ENCODE measurements at regions not wholly inside any gene's neighbourhood (a gene's known extent, or its start where the extent isn't known, plus 50 kb on each side); places are given as distances from the start of the nearest gene placed in this dataset.
A peak's percentile ranks its signal among the peaks of the same experiment; 100 is the strongest.

DNA sequence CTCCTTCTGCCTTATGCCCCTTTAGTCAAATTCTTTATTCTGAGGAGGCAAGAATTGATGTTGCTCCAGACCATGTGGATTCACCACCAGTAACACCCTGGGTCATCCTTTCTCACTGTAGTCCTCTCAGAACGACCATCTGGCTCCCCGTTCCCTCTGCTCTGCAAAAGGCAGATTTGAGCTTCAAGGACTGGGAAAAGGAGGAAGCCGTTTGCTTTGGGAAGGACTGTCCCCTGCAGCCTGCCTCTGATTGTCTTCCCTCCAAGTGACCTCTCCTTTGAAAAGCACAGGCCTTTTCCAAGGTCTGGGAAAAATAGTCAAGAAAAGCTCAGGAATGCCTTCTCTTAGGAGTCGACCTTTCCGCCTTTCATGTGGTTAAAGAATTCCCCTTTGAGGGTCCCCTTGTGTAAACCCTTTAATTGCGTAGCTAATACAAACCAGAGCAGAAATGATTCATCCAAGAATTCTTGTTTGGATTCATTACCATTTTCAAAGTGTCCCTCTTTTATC lies 130.1 kb upstream of the COPS8 start:
- no peak for DNase-seq (ENCODE audit: low spot score)

DNA sequence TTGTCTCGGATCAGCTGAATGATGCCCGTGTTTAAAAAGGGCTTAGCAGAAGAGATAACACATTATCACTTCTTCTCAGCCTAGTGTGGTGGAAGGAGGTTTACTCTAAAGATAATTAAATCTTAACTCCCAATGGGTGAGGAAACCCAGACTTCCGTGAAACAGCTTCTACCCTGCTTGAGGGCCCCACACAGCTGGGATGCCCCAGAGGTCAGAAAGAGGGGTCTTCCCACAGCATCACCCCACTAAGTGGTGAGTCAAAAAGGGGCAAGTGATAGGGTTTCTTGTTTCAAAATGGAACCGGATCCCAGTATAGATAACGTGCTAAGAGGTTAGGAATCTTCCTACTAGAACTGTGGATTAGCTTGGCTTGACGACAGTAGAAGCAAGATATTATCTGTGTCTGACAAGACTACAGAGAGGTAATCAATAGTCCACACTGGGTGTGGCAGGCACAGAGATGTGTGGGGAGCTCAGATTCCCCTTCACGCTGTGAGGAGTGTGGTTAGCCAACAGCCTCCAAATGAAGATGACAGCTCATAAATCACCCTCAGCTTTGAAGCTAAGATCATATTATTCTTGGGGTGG lies 129.6 kb upstream of the COPS8 start:
- no peak for DNase-seq (ENCODE audit: low spot score)

DNA sequence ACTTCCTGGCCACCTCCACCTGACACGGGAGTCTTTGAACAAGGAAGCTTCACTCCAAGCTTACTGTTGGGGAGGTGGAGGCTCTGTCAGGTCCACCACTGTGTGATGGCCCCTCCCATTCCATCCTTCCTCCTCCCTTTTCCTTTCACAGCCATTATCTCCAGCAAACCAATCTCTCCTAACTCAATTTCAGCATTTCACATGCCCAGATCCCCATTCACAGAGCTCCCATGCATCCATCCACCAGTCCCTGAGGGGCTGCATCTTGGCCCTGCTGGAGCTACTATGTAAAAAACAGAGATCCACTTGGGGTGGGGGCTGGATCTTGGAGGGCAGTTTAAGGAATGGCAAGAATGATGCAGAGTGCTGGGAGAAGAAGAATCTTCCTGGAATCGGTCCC lies 129.0 kb upstream of the COPS8 start:
- no peak for DNase-seq (ENCODE audit: low spot score)

DNA sequence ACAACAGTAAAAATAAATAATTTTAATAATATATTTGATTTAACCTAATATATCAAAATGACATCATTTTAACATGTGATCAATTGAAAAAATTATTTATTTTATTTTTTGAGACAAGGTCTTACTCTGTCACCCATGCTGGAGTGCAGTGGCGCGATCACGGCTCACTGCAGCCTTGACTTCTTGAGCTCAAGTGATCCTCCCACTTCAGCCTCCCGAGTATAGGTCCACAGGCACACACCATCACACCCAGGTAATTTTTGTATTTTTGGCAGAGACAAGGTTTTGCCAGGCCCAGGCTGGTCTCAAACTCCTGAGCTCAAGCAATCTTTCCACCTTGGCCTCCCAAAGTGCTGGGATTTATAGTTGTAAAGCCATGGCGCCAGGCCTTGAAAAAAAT lies 126.7 kb upstream of the COPS8 start:
- DNase-seq (ENCODE audit: low spot score), result no peak

DNA sequence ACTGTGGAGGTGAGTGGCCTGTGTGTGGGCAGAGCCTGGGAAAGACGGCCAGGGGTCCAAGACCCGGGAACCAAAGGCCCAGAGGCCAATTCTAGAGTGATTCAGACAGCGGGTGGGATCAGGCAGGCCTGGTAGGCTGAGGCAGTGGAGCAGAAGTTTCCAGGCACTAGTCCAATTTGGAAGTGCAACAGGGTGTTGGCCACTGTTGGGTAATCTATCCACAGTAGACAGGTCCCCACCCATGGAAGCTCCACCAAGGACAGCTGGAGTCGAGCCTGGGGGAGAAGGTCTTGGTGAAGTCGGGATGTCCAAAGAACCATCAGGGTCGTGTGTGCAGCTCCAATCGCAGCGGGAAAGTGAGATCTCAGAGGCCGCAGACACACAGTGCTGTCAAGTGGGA lies 125.8 kb upstream of the COPS8 start:
- DNase-seq (ENCODE audit: low spot score), result no peak

DNA sequence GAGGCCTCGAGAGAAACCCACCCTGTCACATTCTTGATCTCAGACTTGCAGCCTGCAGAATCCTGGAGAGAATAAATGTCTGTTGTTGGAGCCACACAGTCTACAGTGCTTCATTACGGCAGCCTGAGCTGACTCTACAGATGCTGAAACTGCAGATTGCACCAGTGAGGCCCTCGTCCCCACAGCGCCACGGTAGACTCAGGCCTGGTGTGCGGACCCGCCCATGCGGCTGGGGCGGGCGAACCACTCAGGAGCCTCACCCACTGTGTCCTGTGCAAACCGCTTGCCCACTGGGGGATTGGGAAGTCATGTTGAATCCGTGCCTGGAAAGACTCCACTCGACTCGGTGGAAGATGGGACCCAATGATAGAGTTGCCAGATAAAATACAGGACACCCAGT lies 125.2 kb upstream of the COPS8 start:
- DNase-seq (ENCODE audit: low spot score), result no peak

DNA sequence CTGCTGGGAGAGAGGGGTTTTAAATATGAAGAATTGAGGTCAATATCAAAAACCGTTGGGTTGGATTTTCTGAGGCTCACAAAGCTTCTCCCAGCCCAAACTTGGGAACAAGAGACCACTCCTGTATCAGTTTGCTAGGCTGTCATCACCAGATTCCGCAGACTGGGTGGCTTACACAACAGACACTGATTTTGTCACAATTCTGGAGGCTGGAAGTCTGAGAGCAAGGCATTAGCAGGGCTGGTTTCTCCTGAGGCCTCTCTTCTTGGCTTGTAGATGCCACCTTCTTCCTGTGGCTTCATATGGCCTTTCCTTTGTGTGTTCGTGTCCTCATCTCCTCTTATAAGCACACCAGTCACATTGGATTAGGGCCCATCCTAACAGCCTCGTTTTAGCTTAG lies 122.9 kb upstream of the COPS8 start:
- no peak for DNase-seq (ENCODE audit: low spot score)

DNA sequence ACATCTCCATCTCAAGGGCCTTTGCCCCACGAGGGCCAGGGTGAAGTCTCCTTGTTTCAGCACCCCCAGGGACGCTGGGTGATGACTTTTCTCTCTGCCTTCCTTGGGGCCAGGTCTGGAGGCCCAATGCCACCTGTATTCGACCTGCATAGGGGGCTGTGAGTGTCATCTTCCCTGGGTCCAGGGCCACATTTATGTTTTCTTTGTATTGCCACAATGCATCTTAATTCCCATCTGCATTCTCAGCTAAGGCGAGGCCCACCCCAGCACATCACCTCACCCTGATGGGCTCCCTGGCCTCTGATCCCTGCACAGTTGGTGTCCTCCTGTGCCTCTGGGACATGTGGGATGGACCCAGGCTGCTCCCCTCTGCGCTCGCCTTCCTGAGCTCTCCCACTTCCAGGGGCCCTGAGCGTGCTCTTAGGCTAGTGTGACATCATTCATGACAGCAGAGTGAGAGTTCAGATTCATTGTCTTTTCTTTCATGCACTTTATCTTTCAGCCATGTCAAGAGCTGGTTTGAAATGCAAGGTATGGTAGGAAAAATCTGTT lies 122.0 kb upstream of the COPS8 start:
- no peak for DNase-seq (ENCODE audit: low spot score)

DNA sequence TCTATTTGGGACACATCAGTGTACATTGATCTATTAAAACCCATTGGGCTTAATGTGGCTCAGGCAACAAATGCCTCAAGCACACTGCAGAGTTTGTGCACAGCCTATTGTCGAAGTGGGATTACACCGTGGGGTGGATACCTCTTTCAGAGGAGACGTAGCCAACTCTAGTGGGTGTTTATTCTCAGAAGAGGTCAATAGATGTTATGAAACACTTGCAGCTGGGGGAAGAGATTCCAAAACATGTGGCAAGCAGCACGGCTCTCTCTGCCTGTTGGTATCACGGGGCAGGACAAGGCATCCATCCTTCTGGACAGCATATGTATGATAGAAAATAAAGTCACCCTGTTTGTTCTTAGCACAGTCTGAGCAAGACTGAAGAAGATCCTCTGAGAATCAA lies 121.4 kb upstream of the COPS8 start:
- DNase-seq (ENCODE audit: low spot score), result no peak

DNA sequence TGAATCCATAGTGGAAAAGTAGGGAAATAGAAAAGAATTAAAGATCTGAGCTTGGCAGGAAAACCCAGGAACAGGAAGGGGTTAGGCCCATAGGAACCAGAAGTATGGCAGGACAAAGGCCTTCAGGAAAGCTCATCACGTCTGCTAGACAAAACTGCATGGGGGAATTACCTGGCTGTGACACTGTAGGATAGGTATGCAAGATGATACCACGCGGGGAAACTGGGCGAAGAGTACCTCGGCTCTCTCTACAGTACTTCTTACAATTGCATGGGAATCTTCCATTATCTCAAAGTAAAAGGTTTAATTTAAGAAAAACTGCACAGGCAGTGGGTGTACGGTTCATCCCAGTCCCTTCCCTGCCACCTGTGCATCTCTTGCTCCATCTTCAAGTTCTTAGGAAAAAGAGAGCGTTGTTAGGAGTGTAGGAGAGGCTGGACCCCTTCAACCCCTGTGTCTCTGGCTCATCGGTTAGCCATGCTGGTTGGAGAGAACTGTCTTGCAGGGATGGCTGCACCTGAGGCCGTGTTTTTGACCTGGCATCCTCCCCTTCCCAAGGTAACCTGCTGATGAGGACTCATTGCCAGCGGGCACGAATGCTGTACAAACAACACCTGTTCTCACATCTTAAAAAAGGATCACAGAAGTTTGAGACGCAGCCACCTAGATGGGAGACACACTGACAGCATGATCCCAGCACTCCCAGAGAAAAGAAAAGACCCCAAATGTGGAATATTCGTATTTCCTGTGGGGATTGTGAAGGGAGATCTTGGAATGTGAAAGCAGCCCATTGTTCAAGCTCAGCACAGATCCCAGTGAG lies 120.5 kb upstream of the COPS8 start:
- peak; percentile 51 for DNase-seq (ENCODE audit: low spot score)

DNA sequence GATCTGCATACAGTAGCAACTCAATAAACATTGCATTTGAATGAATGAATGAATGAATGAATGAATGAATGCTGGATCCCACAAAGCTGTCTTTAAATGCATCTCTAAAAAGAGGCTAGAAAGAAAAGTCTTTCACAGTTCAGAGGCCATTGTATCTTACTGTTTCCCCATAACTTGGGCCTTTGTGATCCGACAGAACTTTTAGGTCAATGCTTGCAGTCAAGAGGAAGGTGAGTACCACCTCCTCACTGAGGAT lies 119.9 kb upstream of the COPS8 start:
- DNase-seq (ENCODE audit: low spot score), result no peak

DNA sequence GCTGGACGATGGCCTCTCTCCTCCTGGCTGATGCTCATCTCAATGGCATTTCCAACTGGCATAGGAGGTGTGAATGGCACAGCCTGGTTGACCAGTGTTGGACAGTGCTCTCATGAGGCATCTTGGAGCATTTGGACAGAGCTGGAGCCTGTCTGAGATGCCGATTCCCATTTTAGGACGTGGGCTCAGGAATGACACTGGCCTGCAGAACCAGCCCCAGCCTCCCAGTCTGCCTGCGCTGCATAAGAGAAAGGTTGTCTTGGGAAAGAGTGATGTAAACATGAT lies 118.2 kb upstream of the COPS8 start:
- DNase-seq (ENCODE audit: low spot score), result no peak

DNA sequence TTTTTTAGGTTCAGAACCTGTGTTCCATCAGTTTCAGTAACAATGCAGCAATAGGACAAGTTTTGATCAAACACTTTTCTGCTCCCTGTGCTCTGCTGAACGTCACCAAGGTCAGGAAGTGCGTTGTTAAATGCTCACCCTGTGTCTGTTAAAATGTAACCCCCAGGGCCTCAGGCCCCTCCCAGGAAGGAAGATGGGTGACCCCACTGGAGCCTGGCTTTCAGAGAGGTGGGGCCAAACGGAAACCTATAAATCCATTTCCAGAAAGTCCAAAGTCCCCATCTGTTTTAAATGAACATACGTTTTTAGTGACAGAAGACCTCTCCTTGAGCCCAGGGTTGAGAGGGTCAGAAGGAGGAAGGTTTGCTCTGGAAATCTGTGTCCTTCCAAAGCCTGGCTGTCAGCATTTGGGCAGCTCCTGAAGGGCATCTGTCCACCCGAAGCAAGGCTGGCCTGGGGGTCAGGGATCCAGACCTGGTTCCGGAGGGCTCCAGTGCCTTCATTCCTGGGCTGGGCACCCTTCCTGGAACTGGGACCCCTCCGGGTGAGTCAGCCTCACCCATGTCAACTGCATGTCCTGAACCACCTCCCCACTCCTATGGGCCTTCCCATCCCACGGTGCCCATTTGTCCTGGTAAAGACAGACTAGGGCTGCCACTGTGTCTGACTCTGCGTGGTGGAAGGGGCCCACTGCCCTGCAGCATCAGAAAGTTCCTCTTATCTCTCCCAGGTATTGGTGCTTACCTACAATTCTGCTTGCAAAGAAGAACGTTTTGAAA lies 117.4 kb upstream of the COPS8 start:
- peak; percentile 31 for DNase-seq (ENCODE audit: low spot score)

DNA sequence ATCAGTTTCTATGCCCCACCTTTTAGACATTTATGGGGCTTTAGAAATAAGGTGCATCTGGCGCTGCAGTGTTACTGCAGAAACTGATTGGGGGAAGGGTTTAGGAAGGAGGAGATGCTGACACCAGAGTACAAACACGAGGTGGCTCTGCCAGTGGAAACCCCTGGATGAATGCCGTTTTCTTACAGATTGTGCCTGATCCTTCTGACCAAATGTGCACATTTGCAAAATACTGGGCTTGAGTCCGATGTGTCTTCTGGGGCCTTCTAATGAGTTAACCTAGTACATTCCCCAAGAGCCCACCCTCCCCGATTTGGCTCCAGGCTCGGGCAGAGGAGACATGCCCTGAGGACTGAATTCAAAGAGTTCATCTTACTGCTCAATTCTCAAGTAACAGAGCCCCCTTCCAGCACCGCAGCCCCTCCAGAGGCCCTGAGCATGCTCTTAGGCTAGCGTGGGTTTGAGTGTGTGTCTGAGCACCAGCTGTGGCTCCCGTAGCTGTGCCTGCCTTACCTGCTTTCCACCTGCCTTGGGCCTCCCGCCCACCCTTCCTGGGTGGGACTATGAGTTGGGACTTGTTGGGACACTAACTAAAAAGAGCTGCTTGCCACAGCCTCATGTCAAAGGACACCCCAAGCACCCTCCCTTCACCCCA lies 116.7 kb upstream of the COPS8 start:
- DNase-seq (ENCODE audit: low spot score), result no peak

DNA sequence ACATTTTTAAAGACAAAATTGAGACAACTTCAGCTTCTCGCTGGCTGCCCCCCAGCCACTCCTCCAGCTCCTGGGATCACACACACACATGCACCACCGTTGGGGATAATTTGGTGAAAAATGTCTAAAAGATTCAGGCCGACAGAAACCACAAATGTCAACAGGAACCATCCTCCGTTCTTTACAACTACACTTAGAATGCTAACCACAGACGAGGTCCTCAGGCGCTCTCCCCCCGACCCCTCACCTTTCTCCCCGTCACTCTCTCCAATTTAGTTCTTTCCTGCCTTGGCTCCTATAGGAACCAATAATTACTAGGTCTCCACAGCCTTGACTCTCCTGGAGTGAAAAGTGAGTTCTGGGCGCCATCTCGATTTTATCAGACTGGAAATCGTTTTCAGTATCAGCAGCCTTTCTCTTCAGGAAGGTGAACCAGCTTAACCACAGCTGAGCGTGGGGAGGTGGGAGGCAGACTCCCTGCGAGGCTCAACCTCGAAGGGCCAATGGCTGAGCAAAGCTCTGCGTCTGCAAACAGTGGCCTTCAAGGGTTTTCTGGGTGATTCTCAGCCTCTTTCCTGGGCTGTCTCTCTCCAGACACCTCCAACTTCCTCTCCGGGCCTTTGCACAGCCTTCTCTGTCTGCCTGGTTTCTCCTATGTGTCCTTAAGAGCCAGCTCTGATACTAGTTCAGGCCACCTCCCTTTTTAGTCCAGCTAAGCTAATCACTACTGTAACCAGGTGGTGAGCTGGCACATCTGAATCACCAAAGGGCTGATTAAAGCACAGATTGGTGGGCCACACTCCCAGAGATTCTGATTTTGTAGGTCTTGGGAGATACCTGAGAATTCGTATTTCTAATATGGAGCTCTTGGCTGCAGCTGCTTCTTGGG lies 115.7 kb upstream of the COPS8 start:
- DNase-seq (ENCODE audit: low spot score), result peak; percentile 13

DNA sequence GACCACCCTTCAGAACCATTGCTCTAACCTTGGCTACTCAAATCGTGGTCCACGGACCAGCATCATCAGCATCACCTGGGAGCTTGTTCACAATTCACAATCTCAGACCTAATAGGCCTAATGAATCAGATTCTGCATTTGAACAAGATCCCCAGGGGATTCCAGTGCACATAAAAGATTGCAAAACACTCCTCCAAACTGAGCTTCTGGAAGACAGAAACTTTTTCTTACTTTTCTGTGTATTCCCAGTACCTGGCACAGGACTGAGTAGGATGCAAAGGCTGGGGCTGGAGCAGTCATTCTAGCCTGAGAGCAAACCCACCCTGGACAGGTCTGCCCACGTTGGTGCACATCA lies 115.1 kb upstream of the COPS8 start:
- DNase-seq (ENCODE audit: low spot score), result no peak

DNA sequence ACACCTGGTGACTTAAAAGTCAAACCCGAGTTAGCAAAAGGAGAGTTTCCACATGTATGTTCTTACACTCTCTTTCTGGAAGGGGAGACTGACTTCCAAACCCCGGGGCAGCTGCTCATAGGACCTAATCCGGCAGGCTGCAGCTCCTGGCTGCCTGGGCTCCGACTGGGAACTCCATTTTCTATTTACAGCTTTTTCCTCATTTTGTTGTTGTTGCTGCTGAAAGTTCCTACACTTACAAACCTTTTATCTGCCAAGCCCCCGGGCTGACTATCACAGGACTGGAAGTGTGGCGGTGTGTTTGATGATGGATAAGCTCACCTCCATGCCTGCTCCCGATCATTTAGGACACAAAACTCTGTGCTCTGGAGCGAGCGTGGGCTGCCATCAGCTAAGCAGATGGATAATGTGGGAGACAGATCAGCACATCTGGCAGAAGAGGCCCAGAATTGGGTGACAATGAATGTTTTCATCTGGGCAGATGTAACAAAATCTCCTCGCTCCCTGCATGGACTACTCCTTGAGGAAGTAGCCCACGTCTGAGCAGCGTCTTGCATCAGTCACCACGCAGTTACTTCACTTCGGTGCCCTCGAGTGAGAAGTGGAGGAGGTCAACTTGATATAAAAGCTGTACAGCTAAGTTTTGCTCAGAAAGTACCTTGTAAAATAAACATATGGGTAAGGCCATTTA lies 114.4 kb upstream of the COPS8 start:
- no peak for DNase-seq (ENCODE audit: low spot score)

DNA sequence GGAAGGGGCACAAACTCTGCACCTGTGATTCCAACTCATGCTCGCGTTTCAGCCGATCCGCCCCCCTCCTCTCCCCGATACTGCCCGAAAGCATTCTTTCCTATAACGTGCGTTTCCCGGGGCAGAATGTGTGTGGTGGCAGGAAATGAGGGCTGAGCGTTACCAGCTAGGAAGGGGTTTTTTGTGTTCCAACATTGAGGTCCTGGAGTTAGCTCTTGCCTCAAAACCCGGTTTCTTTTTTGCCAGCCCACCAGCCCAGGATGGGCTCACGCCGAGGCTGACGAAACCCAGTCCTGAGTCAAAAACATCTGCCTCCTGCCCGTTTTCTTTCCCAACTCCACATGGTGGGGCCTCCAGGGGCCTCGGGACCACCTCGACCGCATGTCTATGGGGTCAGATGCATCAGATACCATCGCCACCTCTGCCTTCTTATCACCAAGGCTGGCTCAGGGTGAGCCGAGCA lies 113.7 kb upstream of the COPS8 start:
- no peak for DNase-seq (ENCODE audit: low spot score)

DNA sequence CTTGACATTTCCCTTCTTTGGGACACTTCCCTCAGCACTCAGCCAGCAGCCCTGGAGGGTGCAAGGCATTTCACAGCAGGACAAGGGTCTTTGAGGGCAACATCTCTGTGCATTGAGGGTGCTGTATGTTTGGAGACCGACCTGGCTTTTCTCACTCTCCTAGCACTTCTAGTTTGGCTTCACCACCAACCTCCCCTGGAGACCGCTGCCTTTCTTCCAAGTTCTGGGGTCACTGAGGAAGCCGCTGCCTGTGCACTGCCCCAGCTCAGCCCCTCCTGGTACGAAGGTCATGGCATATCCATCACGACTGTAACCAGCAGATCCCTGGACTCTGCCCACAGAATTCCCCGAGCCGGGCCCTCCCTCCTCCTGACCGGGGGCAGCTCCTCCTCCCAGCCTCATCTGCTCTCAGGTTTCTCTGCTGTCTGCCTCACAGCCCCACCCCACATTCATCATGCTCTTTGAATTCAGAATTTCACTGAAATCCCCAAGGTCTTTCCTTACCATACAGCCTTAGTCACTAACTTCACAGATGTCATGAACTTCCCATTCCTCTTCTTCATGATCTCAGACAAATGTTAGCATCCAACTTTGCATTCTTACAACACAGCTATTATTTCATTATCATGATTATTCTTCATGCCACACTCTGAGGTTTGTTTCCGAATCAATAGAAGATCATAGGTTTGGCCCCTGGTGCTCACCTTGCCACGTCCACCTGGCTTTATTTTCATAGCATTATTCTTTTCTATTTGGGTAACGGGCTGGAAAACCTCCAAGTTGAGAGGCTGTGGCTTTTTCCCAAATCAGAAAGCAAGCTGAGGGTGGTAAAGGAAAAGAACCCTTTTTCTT lies 113.0 kb upstream of the COPS8 start:
- DNase-seq (ENCODE audit: low spot score), result peak; percentile 91

DNA sequence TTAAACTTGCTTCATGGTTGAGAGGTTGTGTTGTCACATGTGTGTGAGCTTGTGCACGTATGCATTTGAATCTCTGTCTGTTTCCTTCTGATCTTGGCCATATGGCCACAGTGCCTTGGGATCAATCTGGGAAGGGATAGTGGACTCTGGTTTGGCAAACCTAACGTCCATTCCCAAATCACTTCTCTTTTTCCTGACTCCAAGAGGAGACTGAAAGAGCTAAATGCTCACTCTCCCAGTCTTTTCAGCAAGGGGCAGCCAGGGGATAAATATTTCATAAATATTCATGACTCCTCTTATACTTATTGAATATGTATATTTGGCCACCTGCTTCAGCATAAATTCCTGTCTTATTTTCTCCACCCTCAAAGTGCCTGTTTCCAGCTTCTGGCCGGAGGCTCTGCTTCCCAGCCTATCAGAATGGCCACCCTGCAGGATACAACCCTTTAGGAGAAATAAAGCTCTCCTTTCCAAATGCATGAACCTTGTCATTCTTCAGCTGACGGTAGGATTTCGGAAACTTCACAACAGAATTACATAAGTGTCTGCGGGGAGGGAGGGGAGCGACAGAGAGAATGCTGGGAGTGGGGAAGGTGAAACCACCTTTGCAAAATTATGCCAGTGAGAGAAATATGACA lies 112.2 kb upstream of the COPS8 start:
- no peak for DNase-seq (ENCODE audit: low spot score)
